ENCODE measurements at regions not wholly inside any gene's neighbourhood (a gene's known extent, or its start where the extent isn't known, plus 50 kb on each side); places are given as distances from the start of the nearest gene placed in this dataset.

DNA sequence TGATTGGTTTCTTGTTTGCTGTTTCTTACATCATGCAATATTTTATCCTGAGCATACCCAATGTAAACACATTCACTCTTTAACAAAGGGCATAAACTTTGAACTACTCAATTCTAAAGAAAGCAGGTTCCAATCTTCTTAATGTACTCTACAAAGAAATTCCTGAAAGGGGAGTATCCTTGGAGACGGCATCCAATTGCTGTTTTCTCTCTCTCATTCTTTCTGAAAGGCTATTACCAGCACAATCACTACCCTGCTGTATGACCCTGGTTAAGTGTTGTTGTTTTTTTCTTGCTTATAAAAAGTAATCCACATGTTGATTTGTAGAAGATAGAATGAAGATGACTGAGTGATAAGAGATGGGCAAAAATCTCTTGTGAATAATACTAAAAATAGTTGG is 176.0 kb downstream of the ZNF365 start:
- no peak for DNase-seq (ENCODE audit: low read depth)

GRCh38 chr10:62554632-62555199 is 180.5 kb downstream of the ZNF365 start:
- DNase-seq (ENCODE audit: low read depth): no peak

DNA sequence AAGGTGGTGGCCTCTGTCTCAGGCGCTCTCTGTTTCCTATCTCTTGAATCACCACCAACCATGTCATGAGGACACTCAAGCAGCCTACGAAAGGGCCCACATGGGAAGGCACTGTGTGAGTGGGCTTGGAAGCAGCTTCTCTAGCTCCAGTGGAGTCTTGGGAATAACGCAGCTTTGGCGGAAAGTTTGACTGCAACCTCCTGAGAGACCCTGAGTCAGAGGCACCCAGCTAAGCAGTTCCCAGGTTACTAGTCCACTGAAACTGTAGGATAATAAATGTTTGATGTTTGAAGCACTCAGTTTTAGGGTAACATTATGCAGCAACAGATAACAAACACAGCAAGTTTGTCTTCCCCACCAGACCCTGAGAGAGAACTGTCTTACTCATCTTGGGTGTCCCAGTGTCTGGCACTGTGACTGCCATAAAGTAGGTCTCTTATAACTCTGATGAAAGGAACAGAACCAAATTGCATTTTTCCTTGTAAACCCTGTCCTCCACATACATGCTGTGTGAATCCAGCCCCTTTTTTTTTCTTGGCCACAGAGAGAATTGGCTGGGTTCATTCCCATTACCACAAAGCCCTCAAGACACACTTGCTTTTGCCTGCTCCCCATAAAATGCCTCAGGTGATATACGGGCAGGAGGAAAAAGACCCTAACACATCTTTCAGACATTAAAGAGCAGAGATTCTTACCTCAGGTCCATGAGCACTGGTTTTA is 185.5 kb downstream of the ZNF365 start:
- DNase-seq (ENCODE audit: low read depth): no peak

- DNase-seq (ENCODE audit: low read depth): no peak
These were observed 186.1 kb downstream of the ZNF365 start for GRCh38 chr10:62560201-62560819.

DNA sequence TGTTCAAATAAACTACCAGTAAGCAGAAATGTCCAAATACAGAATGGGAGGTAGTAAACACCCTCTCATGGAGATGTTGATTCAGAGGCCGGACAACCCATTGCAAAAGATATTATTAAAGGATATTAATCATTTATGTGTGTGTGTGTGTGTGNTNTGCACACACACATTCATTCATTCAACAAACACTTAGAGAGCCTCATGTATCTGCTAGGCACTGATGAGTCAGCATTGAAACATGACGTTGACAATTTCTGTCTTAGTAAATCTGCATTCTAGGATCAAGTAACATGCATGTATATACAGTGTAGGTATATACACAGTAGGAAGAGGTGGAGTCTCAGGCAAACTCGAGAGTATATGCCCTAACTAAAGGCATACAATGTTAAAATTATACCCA is 187.0 kb downstream of the ZNF365 start:
- DNase-seq (ENCODE audit: low read depth): no peak

- DNase-seq (ENCODE audit: low read depth): no peak
These were observed 187.9 kb downstream of the ZNF365 start for GRCh38 chr10:62562101-62562500.

- no peak for DNase-seq (ENCODE audit: low read depth)
These were observed 188.6 kb downstream of the ZNF365 start for GRCh38 chr10:62562795-62563194.

GRCh38 chr10:62573929-62574328 is 199.8 kb downstream of the ZNF365 start:
- no peak for DNase-seq (ENCODE audit: low read depth)

DNA sequence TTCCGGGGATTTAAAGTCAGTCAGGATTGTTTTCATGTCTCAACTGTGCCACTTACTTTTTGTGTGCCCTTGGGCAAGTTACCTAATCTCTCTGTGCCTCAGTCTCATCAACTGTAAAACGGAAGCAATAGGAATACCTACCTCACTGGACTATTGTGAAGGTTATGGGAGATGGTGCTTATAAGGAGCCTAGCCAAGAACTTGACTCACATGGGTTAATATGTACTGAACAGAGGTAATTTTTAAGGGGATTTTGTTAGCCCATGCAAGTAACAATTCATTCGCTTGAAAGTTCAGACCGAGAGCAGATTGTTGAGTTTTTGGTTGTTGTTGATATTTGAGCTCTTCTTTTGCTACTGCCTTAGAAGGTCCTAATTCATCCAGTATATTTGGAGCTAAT is 202.9 kb downstream of the ZNF365 start:
- DNase-seq (ENCODE audit: low read depth): no peak

DNA sequence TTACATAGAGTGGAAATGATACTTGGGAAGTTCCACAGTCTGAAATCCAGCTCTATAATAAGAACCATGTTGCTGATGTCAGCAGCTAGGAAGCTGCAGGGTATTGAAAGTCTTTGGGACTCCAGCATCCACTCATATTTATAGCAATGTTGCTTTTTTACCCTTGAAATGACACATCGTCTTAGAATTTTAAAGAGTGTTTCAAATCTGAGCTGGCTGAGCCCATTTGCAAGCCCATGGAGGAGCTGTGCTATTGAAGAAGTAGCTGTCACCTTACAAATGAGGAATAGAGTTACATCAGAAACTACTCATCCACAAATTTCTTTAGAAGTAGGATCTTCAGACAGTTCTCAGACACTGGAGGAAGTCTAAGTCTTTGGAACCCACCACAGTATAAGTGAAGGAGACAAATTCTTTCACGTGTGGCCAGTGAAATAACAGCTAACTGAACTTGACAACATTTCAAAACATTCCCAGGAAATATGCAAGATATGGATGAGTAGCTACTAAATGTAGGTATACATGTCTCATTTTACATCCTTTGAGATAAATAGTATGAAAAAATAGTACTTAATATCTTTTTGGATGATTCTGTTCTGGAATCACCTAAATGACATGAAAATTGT is 203.6 kb downstream of the ZNF365 start:
- no peak for DNase-seq (ENCODE audit: low read depth)

GRCh38 chr10:62578301-62578700 is 204.1 kb downstream of the ZNF365 start:
- no peak for DNase-seq (ENCODE audit: low read depth)

DNA sequence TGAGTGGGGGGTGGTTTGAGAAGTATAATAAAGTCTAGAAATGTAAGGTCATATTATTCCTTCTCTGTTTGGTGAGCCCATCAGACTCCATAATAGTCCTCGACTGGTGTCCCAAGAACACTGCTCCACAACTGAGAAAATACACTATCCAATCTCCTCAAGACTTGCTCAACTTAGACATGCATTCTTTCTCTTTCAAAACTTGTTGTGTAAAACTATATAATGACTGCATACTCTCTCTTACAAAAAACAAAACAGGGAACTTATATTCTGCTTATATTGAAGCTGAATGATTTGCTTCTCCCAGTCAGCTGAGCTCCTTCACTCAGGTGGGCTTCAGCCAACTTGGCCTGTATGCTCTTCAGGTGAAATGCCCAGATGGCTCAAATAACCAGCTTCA is 204.7 kb downstream of the ZNF365 start:
- no peak for DNase-seq (ENCODE audit: low read depth)

- DNase-seq (ENCODE audit: low read depth): no peak
These were observed 206.2 kb downstream of the ZNF365 start for GRCh38 chr10:62580396-62580795.

DNA sequence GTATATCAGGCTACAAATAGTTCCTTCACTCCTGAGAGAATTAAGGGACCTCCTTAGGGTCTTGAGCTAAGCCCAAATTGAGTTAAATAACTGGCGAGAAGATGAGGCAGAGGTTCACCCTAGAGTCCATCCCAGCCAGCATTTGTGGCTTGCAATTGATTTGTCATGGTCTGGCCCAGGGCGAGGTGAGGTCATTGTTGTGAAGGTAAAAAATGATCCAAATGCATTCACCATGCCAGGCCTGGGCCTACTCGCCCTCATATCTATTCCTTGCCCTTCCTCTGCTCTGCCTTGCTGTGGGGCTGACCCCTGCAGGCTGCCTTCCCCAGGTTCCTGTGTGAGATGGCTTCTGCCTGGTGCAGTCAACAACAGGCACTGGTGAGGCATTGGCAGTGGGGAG is 207.2 kb downstream of the ZNF365 start:
- no peak for DNase-seq (ENCODE audit: low read depth)

GRCh38 chr10:62582101-62582705 is 208.0 kb downstream of the ZNF365 start:
- DNase-seq (ENCODE audit: low read depth): no peak

- DNase-seq (ENCODE audit: low read depth): no peak
These were observed 208.6 kb downstream of the ZNF365 start for GRCh38 chr10:62582804-62583208.

DNA sequence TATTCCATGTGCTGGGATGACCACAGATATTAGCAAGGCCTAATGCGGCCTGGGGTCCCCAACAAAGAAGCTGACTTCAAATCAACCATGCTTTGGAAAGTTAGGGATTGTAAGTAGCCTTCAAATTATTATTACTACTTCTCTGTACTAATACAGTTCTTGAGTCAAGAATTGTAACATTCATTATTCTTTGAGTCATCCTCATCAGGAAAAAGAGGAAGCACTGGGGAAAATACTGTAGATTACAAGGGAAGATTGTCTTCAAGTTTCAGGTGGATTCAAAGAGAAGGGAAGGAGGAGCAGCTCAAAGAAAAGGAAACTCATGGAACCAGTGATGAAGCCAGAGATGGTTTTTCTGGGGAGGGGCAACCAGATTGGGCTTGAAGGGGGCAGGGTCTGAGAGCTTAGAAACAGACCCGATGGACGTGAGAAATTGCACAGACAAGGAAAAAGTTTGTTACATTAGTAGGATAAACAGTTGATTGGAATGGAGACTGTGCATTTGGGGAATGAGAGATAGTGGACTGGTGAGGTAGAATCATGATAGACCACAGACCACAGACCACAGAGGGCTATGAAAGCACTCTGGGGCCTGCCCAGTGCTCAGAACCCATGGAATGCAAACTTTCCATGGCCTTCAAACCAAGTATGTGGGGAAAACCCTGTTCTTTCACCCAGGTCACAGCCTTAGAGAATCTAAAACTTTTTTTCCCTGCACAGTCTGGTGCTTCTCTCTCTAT is 209.9 kb downstream of the ZNF365 start:
- DNase-seq (ENCODE audit: low read depth): no peak

- DNase-seq (ENCODE audit: low read depth): no peak
These were observed 210.6 kb downstream of the ZNF365 start for GRCh38 chr10:62584731-62585130.

GRCh38 chr10:62585211-62585775 is 211.1 kb downstream of the ZNF365 start:
- DNase-seq (ENCODE audit: low read depth): no peak

- no peak for DNase-seq (ENCODE audit: low read depth)
These were observed 212.8 kb downstream of the ZNF365 start for GRCh38 chr10:62587011-62587410.

DNA sequence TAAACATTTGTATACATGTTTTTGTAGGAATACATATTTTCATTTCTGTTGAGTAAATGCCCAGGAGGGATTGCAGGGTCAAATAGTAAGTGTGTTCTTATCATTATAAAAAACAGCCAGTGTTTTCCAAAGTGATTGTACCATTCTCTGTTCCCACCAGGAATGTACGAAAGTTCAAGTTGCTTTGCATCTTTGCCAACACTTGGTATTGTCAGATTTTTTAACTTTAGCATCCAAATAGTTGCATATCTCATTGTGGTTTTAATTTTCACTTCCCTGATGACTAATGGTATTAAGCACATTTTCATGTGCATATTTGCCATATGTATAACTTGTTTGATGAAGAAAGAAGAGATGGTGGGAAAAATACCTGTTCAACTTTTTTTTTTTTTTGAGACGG is 213.9 kb downstream of the ZNF365 start:
- DNase-seq (ENCODE audit: low read depth): no peak

GRCh38 chr10:62589689-62590088 is 214.8 kb upstream of the ADO start:
- no peak for DNase-seq (ENCODE audit: low read depth)

All from CMK (cell line).